ENCODE measurements at regions not wholly inside any gene's neighbourhood (a gene's known extent, or its start where the extent isn't known, plus 50 kb on each side); places are given as distances from the start of the nearest gene placed in this dataset.

DNA sequence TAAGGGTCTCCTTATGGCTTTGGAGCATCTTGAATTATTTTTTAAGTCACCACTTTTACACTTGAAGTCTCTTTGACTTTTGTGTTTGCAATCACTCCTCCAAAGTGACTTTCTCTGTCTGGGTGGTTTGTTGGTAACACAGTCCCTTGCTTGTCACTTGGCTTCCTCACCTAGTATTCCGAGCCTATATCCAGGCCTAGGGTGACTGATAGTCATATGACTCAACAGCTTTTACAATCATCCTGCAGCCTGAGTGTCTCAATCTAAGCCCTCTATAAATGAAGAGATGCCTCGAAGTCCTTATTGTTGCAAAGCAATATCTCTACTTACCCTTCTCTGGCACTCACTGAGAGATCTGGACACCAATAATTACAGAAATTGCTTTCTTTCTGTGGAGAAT lies 53.9 kb upstream of the SETBP1 start:
- TF ChIP-seq, protein P1, sequence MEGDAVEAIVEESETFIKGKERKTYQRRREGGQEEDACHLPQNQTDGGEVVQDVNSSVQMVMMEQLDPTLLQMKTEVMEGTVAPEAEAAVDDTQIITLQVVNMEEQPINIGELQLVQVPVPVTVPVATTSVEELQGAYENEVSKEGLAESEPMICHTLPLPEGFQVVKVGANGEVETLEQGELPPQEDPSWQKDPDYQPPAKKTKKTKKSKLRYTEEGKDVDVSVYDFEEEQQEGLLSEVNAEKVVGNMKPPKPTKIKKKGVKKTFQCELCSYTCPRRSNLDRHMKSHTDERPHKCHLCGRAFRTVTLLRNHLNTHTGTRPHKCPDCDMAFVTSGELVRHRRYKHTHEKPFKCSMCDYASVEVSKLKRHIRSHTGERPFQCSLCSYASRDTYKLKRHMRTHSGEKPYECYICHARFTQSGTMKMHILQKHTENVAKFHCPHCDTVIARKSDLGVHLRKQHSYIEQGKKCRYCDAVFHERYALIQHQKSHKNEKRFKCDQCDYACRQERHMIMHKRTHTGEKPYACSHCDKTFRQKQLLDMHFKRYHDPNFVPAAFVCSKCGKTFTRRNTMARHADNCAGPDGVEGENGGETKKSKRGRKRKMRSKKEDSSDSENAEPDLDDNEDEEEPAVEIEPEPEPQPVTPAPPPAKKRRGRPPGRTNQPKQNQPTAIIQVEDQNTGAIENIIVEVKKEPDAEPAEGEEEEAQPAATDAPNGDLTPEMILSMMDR (optimal IDR thresholded peaks at IDR 0.05 in 1 of 3, IDR thresholded peaks at IDR 0.05 in 1 of 3, conservative IDR thresholded peaks at IDR 0.05 in 1 of 3; ENCODE audit: extremely low read depth in 1 of 3, insufficient read depth in 2 of 3, low read length in 3 of 3): no peak
- TF ChIP-seq EZH2 (IDR thresholded peaks at IDR 0.05; ENCODE audit: low read length): no peak

Measured in keratinocyte (primary cell).